ENCODE measurements at regions not wholly inside any gene's neighbourhood (a gene's known extent, or its start where the extent isn't known, plus 50 kb on each side); places are given as distances from the start of the nearest gene placed in this dataset.

- no peak for TF ChIP-seq CTCF (IDR thresholded peaks at IDR 0.05)
- no peak for TF ChIP-seq POLR2A (IDR thresholded peaks at IDR 0.05)
- no peak for TF ChIP-seq POLR2AphosphoS5 (IDR thresholded peaks at IDR 0.05)
These were observed 51.9 kb upstream of the EXOC2 start for GRCh38 chr6:744666-745353.

Measured in breast epithelium (tissue), 3 donors.